IMR-90 (cell line): ENCODE measurements at regions not wholly inside any gene's neighbourhood (a gene's known extent, or its start where the extent isn't known, plus 50 kb on each side); places are given as distances from the start of the nearest gene placed in this dataset.

ENCODE experiments used
- CEBPB ChIP-seq: IDR thresholded peaks from 2 replicates; pipeline ENCODE4 v1.6.1; 2012; ENCODE audit warnings: low read depth, low read length, improper control_type of control experiment
- CTCF ChIP-seq: conservative IDR thresholded peaks from 2 replicates; pipeline ENCODE4 v1.5.1; 2012; ENCODE audit warnings: mild to moderate bottlenecking, low read depth, low read length, improper control_type of control experiment
- ELK1 ChIP-seq: fragments of 150-350 bp; IDR thresholded peaks from 2 replicates; pipeline ENCODE4 v1.6.1; 2016; ENCODE audit warnings: low read depth, mild to moderate bottlenecking, low read length, moderate library complexity, borderline replicate concordance
- NFE2L2 ChIP-seq: fragments of 150-350 bp; IDR thresholded peaks from 2 replicates; pipeline ENCODE4 v1.6.1; 2016; ENCODE audit warnings: low read depth, mild to moderate bottlenecking, low read length
- POLR2A ChIP-seq: IDR thresholded peaks from 2 replicates; pipeline ENCODE4 v1.6.1; 2012; ENCODE audit warnings: mild to moderate bottlenecking, low read depth, low read length
- RCOR1 ChIP-seq: IDR thresholded peaks from 2 replicates; pipeline ENCODE4 v1.6.1; 2012; ENCODE audit warnings: mild to moderate bottlenecking, low read length, improper control_type of control experiment; ENCODE audit not compliant: insufficient replicate concordance
- SMC3 ChIP-seq: fragments of 150-350 bp; IDR thresholded peaks from 2 replicates; pipeline ENCODE4 v1.6.1; 2016; ENCODE audit warnings: low read depth, mild to moderate bottlenecking, antibody characterized with exemption, low read length, moderate library complexity

GRCh38 chr2:38500283-38500634, 102.5 kb downstream of the HNRNPLL start:
- TF ChIP-seq CTCF (no peak), CEBPB (no peak), NFE2L2 (no peak), POLR2A (no peak), SMC3 (no peak), RCOR1 (no peak), ELK1 (no peak)
